ENCODE measurements at regions not wholly inside any gene's neighbourhood (a gene's known extent, or its start where the extent isn't known, plus 50 kb on each side); places are given as distances from the start of the nearest gene placed in this dataset.

DNA sequence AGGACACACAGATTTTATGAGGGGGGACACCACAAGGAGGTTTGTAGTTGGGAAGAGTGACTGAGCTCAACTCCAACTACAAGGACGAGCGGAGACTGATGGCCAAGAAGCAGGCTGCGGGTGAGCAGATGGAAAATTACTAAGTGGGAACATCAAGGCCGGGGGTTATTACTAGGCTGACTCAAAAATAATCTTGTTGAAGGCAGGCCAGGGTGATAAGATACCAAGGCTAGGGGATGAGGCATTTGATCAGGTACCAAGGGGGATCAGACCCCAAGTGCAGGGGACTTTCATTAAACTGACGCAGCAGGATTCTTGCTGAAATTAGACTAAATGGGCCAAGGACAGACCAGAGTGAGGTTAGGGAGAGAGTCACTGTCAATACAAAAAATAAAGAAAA is 119.4 kb upstream of the SORBS2 start:
- Histone ChIP-seq H3K4me3 (no peak overlapping the region), H3K27me3 (no peaks in the 10 kb centered on the region), H3K36me3 (no peaks in the 10 kb centered on the region), H3K27ac (no peak overlapping the region), H3K4me1 (peaks cover 0 to 5% of the 10 kb centered on the region in 2 donors), H3K9me3 (no peaks in the 10 kb centered on the region)
- no peak for DNase-seq (ENCODE audit: low spot score)
- no peak for TF ChIP-seq CTCF (IDR thresholded peaks at IDR 0.05)

DNA sequence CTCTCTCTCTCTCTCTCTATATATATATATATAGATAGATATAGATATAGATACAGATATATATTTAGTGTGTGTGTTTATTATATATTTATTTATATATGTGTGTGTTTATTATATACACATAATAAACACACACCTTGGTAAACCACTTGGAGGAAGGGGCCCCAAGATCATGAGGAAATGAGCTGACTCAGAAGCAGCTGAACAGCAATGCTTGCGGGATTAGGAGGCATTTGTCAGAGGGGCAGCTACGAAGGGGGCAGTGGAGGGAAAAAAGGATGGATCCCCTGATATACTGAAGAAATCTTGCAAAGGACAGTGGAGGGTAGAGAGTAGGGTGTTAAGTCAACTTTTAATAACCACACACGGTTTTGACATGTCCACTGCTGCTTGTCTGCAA is 120.0 kb upstream of the SORBS2 start:
- Histone ChIP-seq H3K4me1 (peaks cover 0 to 5% of the 10 kb centered on the region in 2 donors), H3K36me3 (no peaks in the 10 kb centered on the region), H3K9me3 (no peaks in the 10 kb centered on the region), H3K27me3 (no peaks in the 10 kb centered on the region), H3K4me3 (peak overlapping the region in 1 of 2 donors; percentile 3), H3K27ac (peak overlapping the region in 1 of 2 donors; percentile 23)
- no peak for DNase-seq (ENCODE audit: low spot score)
- TF ChIP-seq CTCF (IDR thresholded peaks at IDR 0.05), result no peak

DNA sequence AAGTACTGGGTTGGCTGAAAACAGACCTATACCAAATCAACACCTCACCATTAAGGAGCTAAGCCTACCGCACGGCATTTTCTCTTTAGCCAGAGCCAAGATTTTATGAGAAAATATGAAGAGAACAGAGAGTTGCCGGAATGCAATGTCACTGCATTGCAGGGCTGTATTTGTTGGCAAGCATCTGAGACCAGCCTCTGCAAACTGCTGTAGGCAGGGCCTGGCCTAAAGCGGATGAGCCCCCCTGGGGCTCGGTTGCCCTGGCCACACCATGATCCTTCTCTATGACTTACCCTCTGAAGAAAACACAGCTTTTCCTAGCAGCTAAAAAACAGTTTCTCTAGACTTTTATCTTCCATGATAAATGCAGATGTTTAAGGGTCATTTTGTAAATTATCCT is 120.5 kb upstream of the SORBS2 start:
- H3K4me1 ChIP-seq, result peaks cover 0 to 5% of the 10 kb centered on the region in 2 donors
- TF ChIP-seq CTCF (IDR thresholded peaks at IDR 0.05), result no peak
- H3K9me3 ChIP-seq, result no peaks in the 10 kb centered on the region
- H3K36me3 ChIP-seq, result no peaks in the 10 kb centered on the region
- peak overlapping the region; percentile 14 to 23 for H3K27ac ChIP-seq
- no peaks in the 10 kb centered on the region for H3K27me3 ChIP-seq
- peak overlapping the region; percentile 1 to 3 for H3K4me3 ChIP-seq
- no peak for DNase-seq (ENCODE audit: low spot score)

GRCh38 chr4:185933078-185933581 is 121.1 kb upstream of the SORBS2 start:
- Histone ChIP-seq H3K4me3 (no peak overlapping the region), H3K36me3 (no peaks in the 10 kb centered on the region), H3K27me3 (no peaks in the 10 kb centered on the region), H3K4me1 (peaks cover 0 to 5% of the 10 kb centered on the region in 2 donors), H3K27ac (peak overlapping the region; percentile 14 to 23), H3K9me3 (no peaks in the 10 kb centered on the region)
- no peak for TF ChIP-seq CTCF (IDR thresholded peaks at IDR 0.05)
- no peak for DNase-seq (ENCODE audit: low spot score)

DNA sequence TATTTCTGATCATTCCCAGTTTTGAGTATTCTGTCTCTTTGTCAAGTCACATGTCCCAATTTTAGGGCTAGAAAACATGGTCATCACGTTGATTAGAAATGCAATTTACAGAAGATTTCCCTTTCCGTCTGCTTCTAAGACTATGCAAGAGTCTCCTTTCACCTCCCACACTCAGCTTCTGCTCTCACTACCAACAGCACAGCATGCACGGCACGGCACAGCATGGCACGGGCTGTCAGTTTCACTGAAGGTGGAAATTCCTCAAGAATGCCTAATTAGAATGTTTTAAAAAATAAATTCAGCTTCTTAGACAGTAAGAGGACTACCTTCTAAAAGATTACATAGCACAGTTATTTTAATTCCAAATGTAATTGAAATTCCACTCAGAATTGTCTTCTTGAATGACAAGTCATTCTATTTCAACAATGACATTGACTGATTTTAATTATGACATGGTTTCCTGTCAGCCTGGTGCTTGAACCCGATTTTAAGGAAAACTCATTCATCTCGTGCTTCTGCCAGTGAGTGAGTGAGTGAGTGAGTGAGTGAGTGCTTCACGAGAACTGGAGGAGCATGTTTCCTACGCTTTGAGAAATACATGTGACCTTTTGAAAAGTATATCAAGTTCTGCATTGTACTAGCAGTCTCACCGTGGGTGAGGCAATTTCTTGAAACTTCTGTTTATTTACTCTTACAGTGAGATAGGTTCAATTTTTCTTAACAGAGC is 124.8 kb upstream of the SORBS2 start:
- Histone ChIP-seq H3K4me1 (peaks cover 0 to 5% of the 10 kb centered on the region in 2 donors), H3K27ac (no peak overlapping the region), H3K27me3 (no peaks in the 10 kb centered on the region), H3K9me3 (no peaks in the 10 kb centered on the region), H3K4me3 (no peak overlapping the region), H3K36me3 (no peaks in the 10 kb centered on the region)
- DNase-seq (ENCODE audit: low spot score), result no peak
- no peak for TF ChIP-seq CTCF (IDR thresholded peaks at IDR 0.05)

GRCh38 chr4:185938654-185939053 is 126.7 kb upstream of the SORBS2 start:
- DNase-seq (ENCODE audit: low spot score), result no peak
- Histone ChIP-seq H3K27me3 (no peaks in the 10 kb centered on the region), H3K9me3 (no peaks in the 10 kb centered on the region), H3K27ac (no peak overlapping the region), H3K4me1 (no peaks in the 10 kb centered on the region), H3K4me3 (no peak overlapping the region), H3K36me3 (no peaks in the 10 kb centered on the region)
- no peak for TF ChIP-seq CTCF (IDR thresholded peaks at IDR 0.05)

All from right atrium auricular region (tissue), 2 donors.